ENCODE measurements at regions not wholly inside any gene's neighbourhood (a gene's known extent, or its start where the extent isn't known, plus 50 kb on each side); places are given as distances from the start of the nearest gene placed in this dataset.
"Not testable (repeated sequence)": the region's sequence is repeated elsewhere in the genome, so short reads cannot be mapped to it uniquely, and the experiment has no call there.

- DNase-seq = no peak
Observed at GRCh38 chr2:160550048-160550447, 56.4 kb upstream of the RBMS1 start.

- no peak for DNase-seq
Observed at GRCh38 chr2:160551259-160551658, 57.7 kb upstream of the RBMS1 start.

GRCh38 chr2:160555420-160556071 lies 61.9 kb upstream of the RBMS1 start:
- no peak for DNase-seq

- DNase-seq = no peak
Observed at GRCh38 chr2:160557903-160558302, 64.3 kb upstream of the RBMS1 start.

GRCh38 chr2:160558531-160558930 lies 64.9 kb upstream of the RBMS1 start:
- DNase-seq = no peak

GRCh38 chr2:160561551-160562295 lies 68.1 kb upstream of the RBMS1 start:
- DNase-seq = no peak

GRCh38 chr2:160562730-160563129 lies 69.1 kb upstream of the RBMS1 start:
- DNase-seq = no peak

DNA sequence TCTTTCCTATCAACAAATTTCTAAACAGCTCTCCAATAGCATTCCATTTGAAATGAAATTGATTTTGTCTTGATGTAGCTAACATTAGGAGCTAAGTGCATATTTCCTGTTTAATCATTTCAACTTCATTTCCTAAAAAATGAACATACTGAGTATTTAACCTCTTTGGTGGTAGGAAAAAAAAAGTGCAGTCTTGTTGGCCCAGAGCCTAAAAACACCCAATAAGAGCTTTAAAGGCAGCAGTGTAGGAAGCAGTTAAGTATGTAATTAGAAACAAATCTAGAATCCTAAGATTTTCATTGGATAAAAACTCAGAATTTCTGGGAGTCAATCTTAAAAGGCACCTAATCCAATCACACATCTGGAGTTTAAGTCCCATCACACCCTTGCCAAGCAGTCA lies 71.0 kb upstream of the RBMS1 start:
- no peak for DNase-seq

DNA sequence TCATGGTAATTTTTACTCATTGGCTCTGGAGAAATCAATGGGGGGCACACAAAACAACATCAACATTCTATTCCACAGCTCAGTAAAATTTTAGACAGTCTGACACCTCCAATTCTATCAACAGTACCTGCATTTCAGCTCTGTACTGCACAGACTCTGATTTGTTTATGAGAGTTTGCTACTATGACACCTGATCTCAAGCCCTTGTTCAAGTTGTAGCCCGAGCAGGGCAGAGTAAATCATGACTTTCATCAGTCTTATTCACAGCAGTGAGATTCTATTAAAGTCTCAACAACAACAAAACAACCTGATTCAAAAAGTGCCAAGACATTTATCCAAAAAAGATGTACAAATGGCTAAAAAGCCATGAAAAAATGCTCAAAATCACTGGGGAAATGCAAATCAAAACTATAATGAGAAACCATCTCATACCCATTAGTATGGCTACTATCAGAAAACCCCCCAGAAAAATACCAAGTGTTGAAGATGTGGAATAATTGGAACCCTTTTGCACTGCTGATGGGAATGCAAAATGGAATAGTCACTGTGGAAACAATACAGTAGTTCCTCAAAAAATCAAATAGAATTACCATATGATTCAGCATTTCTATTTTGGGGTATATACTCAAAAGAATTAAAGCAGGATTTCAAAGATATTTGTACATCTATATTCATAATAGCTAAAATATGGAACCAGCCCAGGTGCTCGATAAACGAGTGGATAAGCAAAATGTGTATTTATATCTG lies 71.7 kb upstream of the RBMS1 start:
- DNase-seq = no peak

- no peak for DNase-seq
Observed at GRCh38 chr2:160566717-160567116, 73.1 kb upstream of the RBMS1 start.

- no peak for DNase-seq
Observed at GRCh38 chr2:160568856-160569255, 75.2 kb upstream of the RBMS1 start.

DNA sequence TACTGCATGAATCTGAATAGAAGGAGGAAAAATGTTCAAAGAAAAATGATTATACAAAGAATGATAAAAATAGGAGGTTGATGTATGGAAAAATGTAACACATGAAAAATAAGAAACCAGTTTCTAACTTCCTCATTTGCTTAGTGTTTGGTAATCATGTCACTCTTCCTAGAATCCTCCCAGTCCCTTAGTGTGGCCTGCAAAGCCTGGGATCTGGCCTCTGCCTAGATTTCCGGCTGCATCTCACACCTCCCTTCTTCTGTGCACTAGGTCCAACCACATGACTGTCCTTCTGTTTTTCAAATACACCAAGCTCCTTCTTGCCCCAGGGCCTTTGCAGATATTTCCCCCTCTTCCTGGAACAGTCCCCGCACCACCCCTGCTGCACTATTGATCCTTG lies 76.8 kb upstream of the RBMS1 start:
- no peak for DNase-seq

GRCh38 chr2:160574468-160575140 lies 81.0 kb upstream of the RBMS1 start:
- DNase-seq = no peak

GRCh38 chr2:160575368-160575767 lies 81.8 kb upstream of the RBMS1 start:
- no peak for DNase-seq

GRCh38 chr2:160576054-160576499 lies 82.5 kb upstream of the RBMS1 start:
- DNase-seq = no peak

- not testable (repeated sequence) for DNase-seq
Observed at GRCh38 chr2:160577081-160577480, 83.5 kb upstream of the RBMS1 start.

GRCh38 chr2:160581035-160581434 lies 87.4 kb upstream of the RBMS1 start:
- DNase-seq = no peak

DNA sequence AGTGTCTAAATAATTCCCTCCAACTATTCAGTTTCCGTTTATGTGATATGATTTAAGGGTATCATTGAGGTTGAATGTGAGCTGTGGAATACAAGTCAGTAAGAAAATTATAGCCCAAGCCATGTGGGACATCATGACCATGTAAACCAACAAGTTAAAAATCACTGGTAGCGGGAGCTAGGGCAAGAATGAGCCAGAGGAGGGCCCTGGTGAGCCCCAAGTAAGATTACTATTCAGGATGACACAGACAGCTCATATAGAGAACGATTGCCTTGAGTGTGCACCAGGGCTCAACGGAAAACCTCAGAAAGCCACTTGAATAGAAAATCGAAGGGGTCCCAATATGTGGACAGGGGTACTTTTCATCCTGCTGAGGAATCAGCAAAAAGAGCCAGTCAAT lies 87.8 kb upstream of the RBMS1 start:
- no peak for DNase-seq

- DNase-seq = no peak
Observed at GRCh38 chr2:160582081-160582480, 88.5 kb upstream of the RBMS1 start.

DNA sequence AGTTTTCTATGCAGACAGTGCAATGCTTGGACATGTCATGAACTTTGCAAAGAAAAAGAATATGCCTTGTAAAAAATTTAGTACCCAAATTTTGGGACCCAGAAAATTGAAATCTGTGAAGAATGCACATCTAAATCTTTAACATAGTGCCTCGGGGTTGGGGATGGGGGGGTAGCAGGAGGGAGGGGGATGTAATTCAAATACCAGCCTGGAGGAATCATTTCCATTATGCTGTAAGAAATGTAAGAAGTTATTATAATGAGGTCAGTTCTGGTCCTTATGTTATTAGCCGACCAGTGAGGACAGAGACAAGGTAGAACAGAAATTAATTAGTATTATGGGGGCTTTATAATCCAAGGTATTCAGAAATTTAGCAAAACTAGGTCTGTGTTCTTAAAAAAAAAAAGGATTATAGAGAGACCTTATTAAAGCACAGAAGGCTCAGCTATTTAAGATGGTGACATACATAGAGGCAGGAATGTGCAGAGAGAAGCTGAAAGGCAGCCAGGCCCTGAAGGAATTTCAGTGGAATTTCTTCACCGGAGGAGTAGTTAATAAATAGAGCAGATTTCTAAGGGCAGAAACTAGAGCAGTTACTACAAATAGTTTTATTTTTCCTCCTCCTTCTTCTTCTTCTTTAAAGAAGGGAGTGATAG lies 89.0 kb upstream of the RBMS1 start:
- DNase-seq = no peak

DNA sequence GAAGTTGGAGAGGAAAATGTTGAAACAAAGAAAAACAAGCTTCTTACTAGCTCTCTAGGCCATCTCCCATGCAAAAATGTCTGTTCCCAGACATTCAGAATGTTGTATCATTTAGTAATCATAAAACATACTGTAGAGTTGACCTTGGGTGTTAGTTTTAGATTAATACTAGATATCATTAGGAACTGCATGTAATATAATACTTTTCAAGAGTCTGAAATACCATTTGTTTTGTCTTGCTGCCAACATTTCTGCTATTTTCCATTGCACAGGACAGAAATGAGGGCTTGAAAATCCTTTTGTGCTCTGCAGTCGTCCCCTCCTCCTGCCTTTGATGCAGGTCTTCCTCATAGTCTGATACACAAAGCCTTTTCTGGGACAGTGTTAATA lies 89.5 kb upstream of the RBMS1 start:
- no peak for DNase-seq

- DNase-seq = no peak
Observed at GRCh38 chr2:160583813-160584537, 90.4 kb upstream of the RBMS1 start.
